Adrenal gland (tissue), 9 donors: ENCODE measurements at regions not wholly inside any gene's neighbourhood (a gene's known extent, or its start where the extent isn't known, plus 50 kb on each side); places are given as distances from the start of the nearest gene placed in this dataset.
A peak's percentile ranks its signal among the peaks of the same experiment; 100 is the strongest.

Experiments used
- DNase-seq, 7 donors: peaks; one replicate each; pipeline ENCODE4 v3.0.0-alpha.2; 2019 to 2020
- H3K27ac ChIP-seq, 5 donors: fragments of 200-600 bp; sonication (generic) in 4 of 5; 1 replicate in 3 of 5; 2 replicates in 2 of 5; pipeline versions ENCODE4 v1.5.1 to v1.8.0; 2016 to 2020; ENCODE audit warnings: mild to moderate bottlenecking in 1 of 5
- H3K27me3 ChIP-seq: fragments of 200-600 bp; 2 replicates; pipeline ENCODE4 v1.8.0; 2021
- H3K36me3 ChIP-seq, 2 donors: fragments of 200-600 bp; replicated peaks in 1 of 2; 1 replicate in 1 of 2; 2 replicates in 1 of 2; pipeline versions ENCODE4 v1.5.1 to v1.8.0; 2018 to 2022
- H3K4me1 ChIP-seq, 2 donors: fragments of 200-600 bp; replicated peaks in 1 of 2; 1 replicate in 1 of 2; 2 replicates in 1 of 2; pipeline versions ENCODE4 v1.5.1 to v1.8.0; 2018 to 2021
- H3K4me3 ChIP-seq, 4 donors: fragments of 200-600 bp; sonication (generic) in 3 of 4; one replicate each; pipeline ENCODE4 v1.5.1; 2016 to 2018
- H3K9me3 ChIP-seq, 3 donors: fragments of 200-600 bp; sonication (generic) in 1 of 3; replicated peaks in 1 of 3; 1 replicate in 2 of 3; 2 replicates in 1 of 3; pipeline versions ENCODE4 v1.5.1 to v1.8.0; 2016 to 2021
- CTCF ChIP-seq, 6 experiments: fragments of 450-650 bp in 4 of 6; fragments of 200-600 bp in 2 of 6; sonication (generic) in 1 of 6; IDR thresholded peaks; 1 replicate in 5 of 6; 2 replicates in 1 of 6; pipeline versions ENCODE4 v1.5.1 to v1.8.0; 2016 to 2021; ENCODE audit warnings: antibody characterized with exemption in 6 of 6, mild to moderate bottlenecking in 2 of 6, moderate library complexity in 1 of 6
- POLR2A ChIP-seq, 2 donors: fragments of 450-650 bp; IDR thresholded peaks; one replicate each; pipeline ENCODE4 v1.6.1; 2017; ENCODE audit warnings: antibody characterized with exemption in 2 of 2, mild to moderate bottlenecking in 2 of 2, moderate library complexity in 1 of 2
- whole genome bisulfite sequencing, 4 donors: extraction: QIAGEN DNeasy Blood & Tissue Kit in 2 of 4; methylation state at CpG; one replicate each; pipeline versions ENCODE4 v1.1.5 to v1.1.7; 2013 to 2017; 5-methylcytosine and 5-hydroxymethylcytosine counted together
- intact Hi-C, 2 donors: fragments of 100-400 bp; cut with DNase I; formaldehyde crosslinking; loops; one replicate each; pipeline versions ENCODE4 v1.14.1 to v1.15.0; 2022 to 2023
- donor health status: healthy with polysubstance abuse.
- donor health status: Bipolar disorder and iron deficiency.
- donor health status: DM: yes; HTN: yes; CAD: no.
- donor health status: DM: no; HTN: no; CAD: no.
- donor health status: DM: no; HTN: no; CAD: no.

DNA sequence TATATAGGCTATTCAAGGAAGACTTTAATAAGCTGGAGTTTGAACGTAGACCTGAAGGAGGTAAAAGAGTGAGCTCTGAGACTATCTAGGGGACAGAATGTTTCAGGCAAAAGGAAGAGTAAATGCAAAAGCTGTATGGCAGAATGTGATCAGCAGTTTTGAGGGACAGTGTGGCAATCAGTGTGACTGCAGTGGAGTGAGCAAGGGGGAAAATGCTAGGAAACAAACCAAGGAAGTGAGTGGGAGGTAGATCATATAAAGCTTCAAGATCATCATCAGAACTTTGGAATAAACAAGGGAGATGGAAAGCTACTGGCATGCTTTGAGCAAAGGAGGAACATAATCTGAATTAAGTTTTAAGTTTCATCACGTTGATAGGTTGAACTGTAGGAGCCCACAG, 67.5 kb upstream of the BTG1 start:
- intact Hi-C loops = no loop called here
- TF ChIP-seq POLR2A (IDR thresholded peaks at IDR 0.05) = no peak
- no peak for TF ChIP-seq CTCF (IDR thresholded peaks at IDR 0.05)
- H3K27ac ChIP-seq = no peak overlapping the region
- no peak for DNase-seq
- no peak overlapping the region for H3K4me3 ChIP-seq
- no peaks in the 10 kb centered on the region for H3K9me3 ChIP-seq
- H3K27me3 ChIP-seq = no peaks in the 10 kb centered on the region
- no peaks in the 10 kb centered on the region for H3K36me3 ChIP-seq
- no peaks in the 10 kb centered on the region for H3K4me1 ChIP-seq
- WGBS, 4 donors = 76 to 91% (median 86%) methylated on average over 2 of the region's 2 CpGs

DNA sequence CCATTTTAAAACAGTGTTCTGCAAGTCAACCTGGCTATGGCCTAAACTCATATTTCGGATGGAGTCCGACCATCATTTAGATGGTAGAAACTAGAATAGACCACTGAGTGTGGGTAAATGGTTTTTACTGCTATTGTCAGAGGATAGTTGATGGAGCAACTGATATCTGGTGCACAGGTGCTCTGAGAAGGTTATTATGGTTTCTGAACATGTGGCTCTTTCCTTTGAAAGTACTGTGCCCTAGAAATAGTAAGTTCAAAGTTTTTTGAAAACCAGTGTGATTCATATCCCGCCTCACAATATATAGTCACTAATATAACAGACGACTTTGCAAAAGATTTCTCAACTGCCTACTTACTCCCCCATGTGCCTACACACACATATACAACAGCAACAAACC, 64.4 kb upstream of the BTG1 start:
- H3K27ac ChIP-seq = no peak overlapping the region
- no peaks in the 10 kb centered on the region for H3K27me3 ChIP-seq
- no peaks in the 10 kb centered on the region for H3K4me1 ChIP-seq
- TF ChIP-seq POLR2A (IDR thresholded peaks at IDR 0.05) (no peak), CTCF (IDR thresholded peaks at IDR 0.05) (no peak)
- intact Hi-C loops = no loop called here
- no peak overlapping the region for H3K4me3 ChIP-seq
- no peaks in the 10 kb centered on the region for H3K9me3 ChIP-seq
- H3K36me3 ChIP-seq = no peaks in the 10 kb centered on the region
- 85 to 91% (median 88%) methylated on average over 4 of the region's 4 CpGs for WGBS, 4 donors
- no peak for DNase-seq

- WGBS, 4 donors = 56 to 66% (median 59%) methylated on average over 6 of the region's 6 CpGs
- peak in 2 of 7 donors; percentile 13 to 20 for DNase-seq
- peak overlapping the region in 2 of 5 donors; percentile 52 to 72 for H3K27ac ChIP-seq
These were observed 63.0 kb upstream of the BTG1 start for GRCh38 chr12:92208613-92209121.

DNA sequence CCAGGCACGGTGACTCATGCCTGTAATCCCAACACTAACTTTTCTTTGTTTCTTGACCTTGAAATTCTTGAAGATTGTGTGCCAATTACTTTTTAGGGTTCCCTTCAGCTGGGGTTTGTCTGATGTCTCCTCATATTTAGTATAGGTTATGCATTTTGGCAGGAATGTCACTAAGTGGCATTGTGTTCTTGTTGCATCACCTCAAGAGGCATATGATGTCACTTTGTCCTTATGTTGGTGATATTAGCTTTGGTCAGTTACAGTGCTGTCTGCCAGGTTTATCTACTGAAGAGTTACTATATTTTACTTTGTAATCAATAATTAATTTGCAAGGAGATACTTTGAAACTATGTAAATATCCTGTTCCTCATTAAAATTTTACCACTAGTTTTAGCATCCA, 61.0 kb upstream of the BTG1 start:
- Histone ChIP-seq H3K27me3 (no peaks in the 10 kb centered on the region), H3K9me3 (no peaks in the 10 kb centered on the region), H3K27ac (no peak overlapping the region), H3K36me3 (no peaks in the 10 kb centered on the region), H3K4me1 (no peaks in the 10 kb centered on the region), H3K4me3 (no peak overlapping the region)
- no peak for DNase-seq
- 90 to 98% (median 94%) methylated on average over 1 of the region's 1 CpG for WGBS, 4 donors
- TF ChIP-seq POLR2A (IDR thresholded peaks at IDR 0.05) (no peak), CTCF (IDR thresholded peaks at IDR 0.05) (no peak)
- intact Hi-C loops = no loop called here

More at GRCh38 chr12:92208613-92209121, 63.0 kb upstream of the BTG1 start:
- Histone ChIP-seq H3K4me1 (no peaks in the 10 kb centered on the region), H3K4me3 (no peak overlapping the region), H3K9me3 (no peaks in the 10 kb centered on the region), H3K36me3 (no peaks in the 10 kb centered on the region), H3K27me3 (no peaks in the 10 kb centered on the region)
- intact Hi-C loops = no loop called here
- TF ChIP-seq CTCF (IDR thresholded peaks at IDR 0.05) = no peak
- TF ChIP-seq POLR2A (IDR thresholded peaks at IDR 0.05) = no peak
